Inflammatory macrophage treated with lipopolysaccharide for 4 hours (primary cell): ENCODE measurements at regions not wholly inside any gene's neighbourhood (a gene's known extent, or its start where the extent isn't known, plus 50 kb on each side); places are given as distances from the start of the nearest gene placed in this dataset.

Experiments
- DNase-seq: peaks from one replicate; pipeline ENCODE4 v3.0.0-alpha.2; 2020

DNA sequence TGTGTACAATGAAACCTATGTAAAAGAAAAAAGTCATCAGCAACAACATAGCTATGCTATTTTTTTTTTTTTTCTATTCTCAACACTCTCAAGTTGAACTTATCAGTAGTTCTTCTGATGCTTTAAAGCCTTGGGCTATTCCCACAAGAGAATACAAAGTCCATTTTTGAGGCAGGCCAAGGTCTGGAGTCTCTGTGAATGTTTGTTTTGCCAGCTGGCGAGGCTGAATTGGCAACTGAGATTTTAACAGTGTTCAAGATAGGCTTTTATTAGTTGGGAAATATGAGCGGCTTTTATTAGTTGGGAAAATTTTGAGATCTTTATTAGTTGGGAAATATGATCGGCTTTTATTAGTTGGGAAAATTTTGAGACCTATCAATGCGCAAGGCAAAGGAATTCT, 336.6 kb downstream of the SLITRK2 start:
- no peak for DNase-seq

DNA sequence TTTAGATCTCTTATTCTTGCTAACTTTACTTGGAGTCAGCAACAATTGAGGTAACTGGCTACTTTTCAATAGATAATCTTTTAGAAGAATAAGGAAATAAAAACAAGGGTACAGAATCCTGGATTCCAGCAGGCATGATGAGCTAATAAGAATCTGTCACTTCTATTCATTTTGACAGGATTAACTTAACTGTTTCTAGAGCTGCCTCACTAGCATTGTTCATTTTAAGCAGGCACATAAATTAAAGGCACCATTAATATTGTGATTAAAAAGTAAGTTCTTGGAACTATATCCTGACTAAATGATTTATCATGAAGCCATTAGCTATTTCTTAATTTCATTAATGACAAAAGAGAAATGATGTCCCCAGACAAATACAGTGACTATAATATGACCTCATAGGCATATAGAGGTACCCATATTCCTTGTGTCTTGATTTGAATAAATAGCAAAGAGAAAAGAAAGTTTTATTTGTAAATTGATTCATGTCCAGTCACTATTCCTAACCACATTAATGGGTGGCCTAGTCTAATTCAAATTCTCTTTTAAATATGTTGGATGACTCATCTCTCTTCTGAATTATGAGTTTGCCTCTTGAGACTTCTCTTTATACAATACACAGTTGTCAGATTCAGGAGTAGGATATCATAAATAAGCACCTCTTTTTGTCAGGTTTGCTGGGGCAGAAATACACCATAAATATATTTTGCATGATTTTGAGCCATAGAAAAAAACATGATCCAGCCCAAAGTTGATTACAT, 343.0 kb downstream of the SLITRK2 start:
- no peak for DNase-seq

DNA sequence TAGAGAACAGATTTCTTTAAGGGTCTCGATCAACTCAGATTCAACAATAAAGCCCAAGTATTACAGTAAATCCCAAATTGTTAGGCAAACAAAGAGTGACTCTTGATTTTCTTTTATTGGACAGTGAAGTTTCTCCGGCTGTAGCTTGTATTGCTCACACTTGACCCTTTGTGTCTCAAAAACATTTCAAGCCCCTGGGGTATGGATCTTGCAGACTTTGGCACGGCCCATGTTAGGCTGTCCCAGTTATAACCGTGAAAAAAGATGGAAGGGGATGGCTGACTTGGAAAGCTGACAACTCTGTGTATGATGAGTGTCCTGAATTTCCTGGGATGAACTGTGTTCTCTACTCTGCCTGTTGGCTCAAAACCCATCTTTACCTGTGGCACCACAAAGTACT, 356.1 kb downstream of the SLITRK2 start:
- no peak for DNase-seq

DNA sequence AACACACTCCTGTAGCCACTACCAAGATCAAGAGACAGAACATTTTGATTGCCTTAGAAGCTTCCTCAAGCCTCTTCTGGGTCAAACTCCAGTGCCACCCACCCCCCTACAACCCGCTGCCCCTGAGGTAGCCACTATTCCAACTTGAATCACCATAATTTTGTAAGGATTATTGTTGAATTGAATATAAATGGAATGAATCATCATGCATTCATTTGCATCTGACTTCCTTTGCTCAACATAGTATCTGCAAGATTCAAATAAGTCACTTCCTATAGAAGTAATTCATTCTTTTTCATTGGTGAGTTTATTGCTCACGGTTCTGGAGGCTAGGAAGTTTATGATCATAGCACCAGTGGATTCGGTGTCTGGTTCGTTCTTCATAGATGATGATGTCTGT, 364.2 kb downstream of the SLITRK2 start:
- no peak for DNase-seq

DNA sequence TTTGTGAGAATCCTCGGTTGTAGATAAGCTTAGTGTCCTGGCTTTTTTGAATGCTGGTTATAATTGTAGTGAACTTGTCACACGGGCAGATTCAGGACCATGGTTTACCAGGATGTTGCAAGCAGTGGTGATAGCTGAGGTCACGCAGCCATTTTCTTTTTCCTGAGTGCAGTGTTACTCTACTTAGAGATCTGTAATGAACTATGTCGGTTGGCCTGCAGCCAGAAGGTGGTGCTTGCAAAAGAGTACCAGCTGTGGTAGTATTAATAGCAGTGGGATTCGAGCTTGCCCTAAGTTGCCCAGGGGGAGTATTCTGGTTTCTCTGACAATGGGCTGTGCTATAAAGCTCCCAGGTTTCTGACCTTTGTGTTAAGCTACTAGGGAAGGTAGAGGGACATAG, 368.9 kb downstream of the SLITRK2 start:
- no peak for DNase-seq

DNA sequence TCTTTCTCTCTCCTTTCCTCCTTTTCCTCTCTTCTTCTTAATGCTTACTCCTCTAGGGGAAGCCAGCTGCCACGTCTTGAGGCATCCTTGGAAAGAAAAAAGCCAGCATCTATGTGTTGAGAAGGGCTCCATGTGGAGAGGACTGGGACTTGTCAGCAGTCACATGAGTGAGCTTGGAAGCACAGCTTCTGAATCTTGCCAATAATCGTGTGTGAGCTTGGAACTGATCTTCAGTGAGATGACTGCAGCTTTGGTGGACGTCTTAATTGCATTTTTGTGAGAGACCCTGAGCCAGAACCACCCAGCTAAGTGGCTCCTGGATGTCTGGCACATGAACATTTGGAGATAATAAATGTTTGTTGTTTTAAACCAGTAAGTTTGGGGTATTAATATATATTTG, 371.7 kb downstream of the SLITRK2 start:
- no peak for DNase-seq

DNA sequence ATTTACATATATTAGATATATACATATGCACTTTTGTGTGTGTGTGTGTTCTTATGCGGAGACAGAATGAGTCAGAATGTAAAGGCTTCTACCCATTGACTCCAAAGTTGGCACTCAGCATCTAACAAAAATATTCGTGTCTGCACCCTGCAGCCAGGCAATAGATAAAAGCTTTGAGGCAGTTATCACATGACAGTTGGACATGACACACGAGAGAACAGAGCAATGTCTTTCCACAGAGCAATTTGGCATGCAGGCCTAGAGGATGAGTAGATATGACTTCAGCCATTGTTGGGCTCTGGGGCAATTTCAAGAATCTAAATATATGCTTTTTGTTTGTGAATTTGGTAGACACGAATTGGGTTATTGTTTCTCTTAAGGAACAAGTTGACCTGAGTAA, 391.2 kb downstream of the SLITRK2 start:
- no peak for DNase-seq

DNA sequence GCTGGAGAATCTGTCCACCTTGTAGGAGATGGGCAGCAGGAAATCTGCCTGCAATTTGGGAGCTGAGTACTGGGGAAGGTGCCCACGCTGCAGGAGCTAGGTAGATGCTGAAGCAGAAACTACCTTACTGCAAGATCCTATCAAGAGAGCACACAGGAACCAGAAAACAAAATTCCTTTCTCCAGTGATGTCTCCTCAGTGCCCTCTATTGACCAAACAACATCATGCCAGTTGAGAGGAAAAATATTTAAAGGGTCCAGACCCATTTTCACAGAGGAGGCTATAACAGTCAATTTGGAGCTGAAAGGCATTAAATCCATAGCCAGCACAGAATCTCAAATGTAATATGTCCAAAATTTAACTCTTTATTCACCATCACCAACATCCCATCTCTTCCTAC, 406.8 kb downstream of the SLITRK2 start:
- no peak for DNase-seq

DNA sequence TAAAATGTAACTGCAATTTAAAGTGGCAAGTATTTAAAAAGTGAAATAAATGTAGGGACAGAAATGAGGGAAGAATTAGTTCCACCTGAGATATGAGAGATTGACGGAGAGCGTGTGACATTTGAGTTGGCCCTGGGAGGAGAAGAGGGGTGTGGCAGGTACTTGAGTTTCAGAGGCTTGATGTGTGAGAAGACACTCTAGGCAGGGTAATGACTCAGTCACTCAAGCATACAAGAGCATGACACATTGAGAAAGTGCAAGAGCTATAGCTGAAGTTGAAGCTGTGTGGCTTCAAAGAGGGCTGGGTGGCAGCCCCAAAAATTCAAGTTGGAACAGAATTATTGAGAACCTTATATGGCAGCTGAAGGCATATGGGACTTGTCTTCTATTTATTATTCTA, 420.5 kb downstream of the SLITRK2 start:
- no peak for DNase-seq

DNA sequence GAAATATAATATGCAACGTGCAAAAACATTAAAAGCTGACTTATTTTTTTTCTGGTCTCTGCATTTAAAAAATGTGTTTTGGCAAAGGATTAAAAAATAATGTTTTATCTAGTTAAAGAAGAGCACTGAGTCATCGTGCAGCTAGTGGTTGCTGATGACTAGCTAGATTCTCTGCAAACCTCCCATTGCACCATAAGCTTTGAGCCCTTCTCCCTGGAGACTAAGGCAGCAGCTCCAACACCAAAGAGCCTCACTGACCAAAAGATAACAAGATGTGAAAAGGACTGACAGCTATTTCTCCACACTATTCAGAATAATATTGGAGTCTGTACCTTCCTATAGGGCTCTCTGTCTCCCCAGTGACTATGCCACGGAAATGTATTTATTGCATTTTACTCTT, 424.3 kb downstream of the SLITRK2 start:
- no peak for DNase-seq

DNA sequence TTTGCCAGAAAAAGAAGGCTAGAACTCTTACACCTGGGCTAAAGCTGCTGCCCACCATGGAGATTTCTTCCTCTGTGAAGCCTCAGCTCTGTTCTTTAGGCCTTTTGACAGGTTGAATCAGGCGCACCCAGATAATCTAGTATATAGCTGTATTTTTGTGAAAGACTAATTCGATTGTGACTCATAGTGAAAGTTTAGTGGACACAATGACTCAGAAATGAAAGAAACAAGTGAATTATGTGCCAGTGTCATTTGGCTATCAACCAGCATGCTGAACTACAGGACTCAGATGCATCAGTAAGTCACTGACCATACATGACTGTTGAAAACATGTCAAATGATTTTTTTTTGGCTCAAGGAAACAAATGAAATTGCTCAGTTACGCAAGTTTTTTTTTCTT, 425.4 kb downstream of the SLITRK2 start:
- no peak for DNase-seq

DNA sequence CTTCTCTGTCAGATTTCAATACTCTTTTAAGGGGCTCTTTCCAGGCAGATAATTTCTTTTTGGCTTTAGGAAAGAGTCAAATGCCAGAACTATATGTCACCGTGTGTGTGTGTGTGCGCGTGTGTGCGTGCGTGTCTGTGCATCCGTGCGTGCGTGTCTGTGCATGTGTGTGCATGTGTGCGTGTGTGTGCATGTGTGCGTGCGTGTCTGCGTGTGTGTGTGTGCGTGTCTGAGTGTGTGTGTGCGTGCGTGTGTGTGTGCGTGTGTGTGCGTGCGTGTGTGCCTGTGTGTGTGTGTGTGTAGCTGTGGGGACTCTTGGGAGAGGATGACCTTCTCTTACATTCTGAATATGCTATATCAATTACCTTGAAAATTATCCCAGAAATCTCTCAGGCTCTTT, 441.6 kb downstream of the SLITRK2 start:
- no peak for DNase-seq

DNA sequence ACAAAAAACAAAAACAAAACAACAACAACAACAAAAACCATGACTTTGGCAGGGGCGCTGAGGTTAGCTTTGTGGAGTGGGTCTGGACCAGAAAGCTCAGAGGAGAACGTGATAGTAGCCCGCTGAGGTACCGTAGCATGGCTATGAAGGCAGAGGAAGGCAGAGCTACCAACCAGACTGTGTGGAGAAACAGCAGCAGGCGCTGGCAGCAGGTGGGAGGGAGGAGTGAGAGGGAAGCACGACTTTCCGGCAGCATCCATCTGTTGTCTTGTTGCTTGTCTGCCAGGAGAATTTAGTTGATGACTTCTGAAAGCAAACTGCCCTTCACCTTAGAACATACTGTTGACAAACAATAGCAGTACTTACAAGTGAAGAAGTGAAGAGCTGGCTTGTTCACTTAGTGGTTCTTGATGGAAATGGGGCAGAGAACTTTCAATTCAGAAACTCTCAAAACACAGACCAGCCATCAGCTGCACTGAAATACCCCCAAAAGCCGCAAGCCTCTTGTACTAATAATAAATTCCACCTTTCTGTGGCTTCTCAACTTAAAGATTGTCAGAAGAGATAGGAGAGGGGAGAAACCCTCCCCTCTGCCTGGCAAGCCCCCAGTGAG, 447.2 kb downstream of the SLITRK2 start:
- DNase-seq: no peak

DNA sequence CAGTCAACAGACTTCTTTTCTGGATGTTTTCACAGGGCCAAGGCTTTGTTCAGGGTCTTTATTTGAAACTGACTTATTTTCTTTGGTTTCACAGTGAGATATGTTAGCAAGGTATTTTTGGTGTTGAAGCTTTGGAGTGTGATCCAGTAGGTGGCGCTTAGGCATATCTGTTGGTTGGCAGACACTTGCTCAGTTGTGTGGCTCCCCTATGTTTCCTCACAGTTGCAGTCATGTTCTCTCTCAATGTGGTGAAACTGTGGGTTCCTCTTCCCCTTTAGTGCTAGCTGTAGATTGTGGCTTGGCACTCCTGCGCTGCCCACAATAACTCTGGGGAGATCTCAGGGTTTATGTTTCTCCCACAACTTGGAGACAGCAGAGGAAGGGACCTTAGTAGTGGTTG, 460.8 kb downstream of the SLITRK2 start:
- DNase-seq: peak; percentile 7
